ENCODE measurements at regions not wholly inside any gene's neighbourhood (a gene's known extent, or its start where the extent isn't known, plus 50 kb on each side); places are given as distances from the start of the nearest gene placed in this dataset.
A peak's percentile ranks its signal among the peaks of the same experiment; 100 is the strongest.

GRCh38 chr6:100268326-100268725, 196.4 kb downstream of the SIM1 start:
- Histone ChIP-seq H3K4me3 (no peak overlapping the region), H3K36me3 (no peaks in the 10 kb centered on the region), H3K9me3 (ENCODE audit: low read depth) (no peaks in the 10 kb centered on the region), H3K27me3 (no peaks in the 10 kb centered on the region), H3K4me1 (ENCODE audit: low read depth) (peaks cover 14% of the 10 kb centered on the region), H3K27ac (no peak overlapping the region)
- TF ChIP-seq, protein P1, sequence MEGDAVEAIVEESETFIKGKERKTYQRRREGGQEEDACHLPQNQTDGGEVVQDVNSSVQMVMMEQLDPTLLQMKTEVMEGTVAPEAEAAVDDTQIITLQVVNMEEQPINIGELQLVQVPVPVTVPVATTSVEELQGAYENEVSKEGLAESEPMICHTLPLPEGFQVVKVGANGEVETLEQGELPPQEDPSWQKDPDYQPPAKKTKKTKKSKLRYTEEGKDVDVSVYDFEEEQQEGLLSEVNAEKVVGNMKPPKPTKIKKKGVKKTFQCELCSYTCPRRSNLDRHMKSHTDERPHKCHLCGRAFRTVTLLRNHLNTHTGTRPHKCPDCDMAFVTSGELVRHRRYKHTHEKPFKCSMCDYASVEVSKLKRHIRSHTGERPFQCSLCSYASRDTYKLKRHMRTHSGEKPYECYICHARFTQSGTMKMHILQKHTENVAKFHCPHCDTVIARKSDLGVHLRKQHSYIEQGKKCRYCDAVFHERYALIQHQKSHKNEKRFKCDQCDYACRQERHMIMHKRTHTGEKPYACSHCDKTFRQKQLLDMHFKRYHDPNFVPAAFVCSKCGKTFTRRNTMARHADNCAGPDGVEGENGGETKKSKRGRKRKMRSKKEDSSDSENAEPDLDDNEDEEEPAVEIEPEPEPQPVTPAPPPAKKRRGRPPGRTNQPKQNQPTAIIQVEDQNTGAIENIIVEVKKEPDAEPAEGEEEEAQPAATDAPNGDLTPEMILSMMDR (IDR thresholded peaks at IDR 0.05; ENCODE audit: low read depth, low read length), result no peak
- DNase-seq (ENCODE audit: low read depth in 1 of 2, low spot score in 1 of 2), result no peak

GRCh38 chr6:100267721-100268123, 197.0 kb downstream of the SIM1 start:
- Histone ChIP-seq H3K27ac (no peak overlapping the region), H3K4me1 (ENCODE audit: low read depth) (peaks cover 10% of the 10 kb centered on the region), H3K36me3 (no peaks in the 10 kb centered on the region), H3K9me3 (ENCODE audit: low read depth) (no peaks in the 10 kb centered on the region), H3K27me3 (no peaks in the 10 kb centered on the region), H3K4me3 (no peak overlapping the region)
- DNase-seq (ENCODE audit: low read depth in 1 of 2, low spot score in 1 of 2), result no peak
- TF ChIP-seq, protein P1 (IDR thresholded peaks at IDR 0.05; ENCODE audit: low read depth, low read length), result no peak

- peak in 1 of 2 donors; percentile 44 for DNase-seq (ENCODE audit: low read depth in 1 of 2, low spot score in 1 of 2)
- H3K4me3 ChIP-seq, result no peak overlapping the region
- no peaks in the 10 kb centered on the region for H3K36me3 ChIP-seq
- TF ChIP-seq, protein P1 (IDR thresholded peaks at IDR 0.05; ENCODE audit: low read depth, low read length), result no peak
- no peaks in the 10 kb centered on the region for H3K27me3 ChIP-seq
- no peak overlapping the region for H3K27ac ChIP-seq
- H3K9me3 ChIP-seq (ENCODE audit: low read depth), result no peaks in the 10 kb centered on the region
- H3K4me1 ChIP-seq (ENCODE audit: low read depth), result peaks cover 3% of the 10 kb centered on the region
Measured at GRCh38 chr6:100266494-100267401, 198.0 kb downstream of the SIM1 start.

DNA sequence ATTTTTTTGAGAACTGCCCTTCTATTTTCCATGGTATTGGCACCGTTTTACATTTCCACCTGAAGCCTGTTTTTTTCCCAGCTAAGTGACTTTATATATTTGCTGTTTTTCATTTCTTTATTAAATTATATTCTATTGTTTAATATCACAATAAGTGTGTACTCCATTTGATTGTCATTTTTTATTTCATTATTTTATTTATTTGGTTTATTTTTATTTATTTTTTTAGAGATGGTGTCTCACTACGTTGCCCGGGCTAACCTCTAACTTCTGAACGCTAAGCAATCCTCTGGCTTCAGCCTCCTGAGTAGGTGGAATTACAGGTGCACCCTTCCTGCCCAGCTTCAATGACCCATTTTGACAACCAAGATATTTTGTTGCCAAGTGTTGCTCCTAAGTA, 202.6 kb downstream of the SIM1 start:
- no peak overlapping the region for H3K4me3 ChIP-seq
- no peaks in the 10 kb centered on the region for H3K4me1 ChIP-seq (ENCODE audit: low read depth)
- TF ChIP-seq, protein P1 (IDR thresholded peaks at IDR 0.05; ENCODE audit: low read depth, low read length), result no peak
- no peak overlapping the region for H3K27ac ChIP-seq
- DNase-seq (ENCODE audit: low read depth in 1 of 2, low spot score in 1 of 2), result no peak
- no peaks in the 10 kb centered on the region for H3K36me3 ChIP-seq
- H3K9me3 ChIP-seq (ENCODE audit: low read depth), result no peaks in the 10 kb centered on the region
- no peaks in the 10 kb centered on the region for H3K27me3 ChIP-seq

DNA sequence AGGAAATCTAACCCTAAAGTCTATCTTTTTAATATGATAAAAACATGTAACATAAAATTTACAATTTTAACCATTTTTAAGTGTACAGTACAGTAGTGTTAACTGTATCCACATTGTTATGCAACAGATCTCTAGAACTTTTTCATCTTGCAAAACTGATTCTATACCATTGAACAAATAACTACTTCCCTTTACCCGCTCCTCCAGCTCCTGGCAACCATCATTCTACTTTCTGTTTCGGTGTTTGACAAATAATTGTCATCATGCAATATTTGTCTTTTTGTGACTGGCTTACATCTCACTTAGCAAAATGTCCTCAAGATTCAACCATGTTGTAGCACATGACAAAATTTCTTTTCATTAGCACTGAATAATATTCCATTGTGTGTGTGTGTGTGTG, 203.2 kb downstream of the SIM1 start:
- no peak for DNase-seq (ENCODE audit: low read depth in 1 of 2, low spot score in 1 of 2)
- no peaks in the 10 kb centered on the region for H3K27me3 ChIP-seq
- TF ChIP-seq, protein P1 (IDR thresholded peaks at IDR 0.05; ENCODE audit: low read depth, low read length), result no peak
- H3K4me1 ChIP-seq (ENCODE audit: low read depth), result no peaks in the 10 kb centered on the region
- no peak overlapping the region for H3K4me3 ChIP-seq
- H3K36me3 ChIP-seq, result no peaks in the 10 kb centered on the region
- no peaks in the 10 kb centered on the region for H3K9me3 ChIP-seq (ENCODE audit: low read depth)
- H3K27ac ChIP-seq, result no peak overlapping the region
